Lung (tissue), 11 donors: ENCODE measurements at regions not wholly inside any gene's neighbourhood (a gene's known extent, or its start where the extent isn't known, plus 50 kb on each side); places are given as distances from the start of the nearest gene placed in this dataset.

Experiments
- ATAC-seq: fragments of 200-7000 bp; cut with Tn5 transposase; one replicate; pipeline ENCODE4 v1.9.1; 2020; ENCODE audit warnings: moderate number of reproducible peaks; ENCODE audit not compliant: insufficient read depth, low FRiP score
- DNase-seq, 3 donors: peaks; one replicate each; pipeline ENCODE4 v3.0.0-alpha.2; 2013 to 2017
- H3K27ac ChIP-seq, 2 donors: one replicate each; pipeline ENCODE4 v1.5.1; 2013; ENCODE audit warnings: mild to moderate bottlenecking in 2 of 2, moderate library complexity in 2 of 2, control low read depth in 1 of 2, inconsistent platforms in 1 of 2, low read depth in 1 of 2, low read length in 1 of 2
- H3K27me3 ChIP-seq, 3 donors: one replicate each; pipeline ENCODE4 v1.5.1; 2013; ENCODE audit warnings: low read length in 2 of 3; ENCODE audit not compliant: control insufficient read depth in 3 of 3, insufficient read depth in 3 of 3
- H3K36me3 ChIP-seq, 4 donors: one replicate each; pipeline ENCODE4 v1.5.1; 2013; ENCODE audit warnings: low read length in 4 of 4, mild to moderate bottlenecking in 1 of 4, moderate library complexity in 1 of 4; ENCODE audit not compliant: control insufficient read depth in 4 of 4, insufficient read depth in 4 of 4
- H3K4me1 ChIP-seq, 5 donors: one replicate each; pipeline ENCODE4 v1.5.1; 2013; ENCODE audit warnings: low read length in 5 of 5, mild to moderate bottlenecking in 2 of 5, moderate library complexity in 1 of 5; ENCODE audit not compliant: control insufficient read depth in 5 of 5, insufficient read depth in 5 of 5
- H3K4me3 ChIP-seq: one replicate; pipeline ENCODE4 v1.5.1; 2013; ENCODE audit warnings: mild to moderate bottlenecking, control low read depth, moderate library complexity
- H3K9ac ChIP-seq, 2 donors: one replicate each; pipeline ENCODE4 v1.5.1; 2013; ENCODE audit warnings: low read length in 2 of 2, control low read depth in 1 of 2; ENCODE audit not compliant: insufficient read depth in 1 of 2
- H3K9me3 ChIP-seq, 4 donors: one replicate each; pipeline ENCODE4 v1.5.1; 2013; ENCODE audit warnings: low read length in 3 of 4, mild to moderate bottlenecking in 1 of 4, moderate library complexity in 1 of 4; ENCODE audit not compliant: control insufficient read depth in 4 of 4, insufficient read depth in 3 of 4
- WGBS, 2 donors: extraction: QIAGEN DNeasy Blood & Tissue Kit; methylation state at CpG; one replicate each; pipeline ENCODE4 v1.1.7; 2013; 5-methylcytosine and 5-hydroxymethylcytosine counted together
- TF ChIP-seq, protein P1 (sequence below): IDR thresholded peaks from 2 replicates; pipeline ENCODE4 v1.5.1; 2012; ENCODE audit warnings: mild to moderate bottlenecking; ENCODE audit errors: control extremely low read depth, extremely low read depth
- donor health status: control.
- donor health status: control.
- donor health status: Bipolar disorder and iron deficiency.
- donor health status: healthy.
- donor health status: DM: yes; HTN: yes; CAD: no.

DNA sequence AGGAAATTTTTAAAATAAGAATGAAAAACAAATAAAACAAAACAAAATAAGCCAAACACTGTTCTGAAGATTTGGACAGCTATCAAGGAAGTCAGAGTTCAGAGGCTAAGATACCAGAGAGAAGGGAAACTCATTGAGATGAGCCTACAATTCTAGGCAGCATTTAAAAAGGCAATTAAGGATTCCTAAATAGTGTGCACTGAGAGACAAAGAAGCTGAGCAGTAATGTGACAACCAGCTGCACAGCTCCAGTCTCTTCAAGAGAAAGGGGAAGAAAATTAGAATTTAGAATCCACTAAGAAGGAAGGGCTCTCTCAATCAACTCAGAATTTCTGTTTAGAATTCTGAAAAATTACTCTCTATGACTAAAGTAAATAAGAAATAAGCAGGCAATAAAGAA lies 246.7 kb upstream of the COX7C start:
- TF ChIP-seq, protein P1, sequence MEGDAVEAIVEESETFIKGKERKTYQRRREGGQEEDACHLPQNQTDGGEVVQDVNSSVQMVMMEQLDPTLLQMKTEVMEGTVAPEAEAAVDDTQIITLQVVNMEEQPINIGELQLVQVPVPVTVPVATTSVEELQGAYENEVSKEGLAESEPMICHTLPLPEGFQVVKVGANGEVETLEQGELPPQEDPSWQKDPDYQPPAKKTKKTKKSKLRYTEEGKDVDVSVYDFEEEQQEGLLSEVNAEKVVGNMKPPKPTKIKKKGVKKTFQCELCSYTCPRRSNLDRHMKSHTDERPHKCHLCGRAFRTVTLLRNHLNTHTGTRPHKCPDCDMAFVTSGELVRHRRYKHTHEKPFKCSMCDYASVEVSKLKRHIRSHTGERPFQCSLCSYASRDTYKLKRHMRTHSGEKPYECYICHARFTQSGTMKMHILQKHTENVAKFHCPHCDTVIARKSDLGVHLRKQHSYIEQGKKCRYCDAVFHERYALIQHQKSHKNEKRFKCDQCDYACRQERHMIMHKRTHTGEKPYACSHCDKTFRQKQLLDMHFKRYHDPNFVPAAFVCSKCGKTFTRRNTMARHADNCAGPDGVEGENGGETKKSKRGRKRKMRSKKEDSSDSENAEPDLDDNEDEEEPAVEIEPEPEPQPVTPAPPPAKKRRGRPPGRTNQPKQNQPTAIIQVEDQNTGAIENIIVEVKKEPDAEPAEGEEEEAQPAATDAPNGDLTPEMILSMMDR = no peak
- H3K36me3 ChIP-seq = no peaks in the 10 kb centered on the region
- H3K9me3 ChIP-seq = no peaks in the 10 kb centered on the region
- H3K4me1 ChIP-seq = no peaks in the 10 kb centered on the region
- DNase-seq (no peak), ATAC-seq (no peak)
- no peaks in the 10 kb centered on the region for H3K27me3 ChIP-seq
- no peak overlapping the region for H3K9ac ChIP-seq
- H3K4me3 ChIP-seq = no peak overlapping the region
- no peak overlapping the region for H3K27ac ChIP-seq

DNA sequence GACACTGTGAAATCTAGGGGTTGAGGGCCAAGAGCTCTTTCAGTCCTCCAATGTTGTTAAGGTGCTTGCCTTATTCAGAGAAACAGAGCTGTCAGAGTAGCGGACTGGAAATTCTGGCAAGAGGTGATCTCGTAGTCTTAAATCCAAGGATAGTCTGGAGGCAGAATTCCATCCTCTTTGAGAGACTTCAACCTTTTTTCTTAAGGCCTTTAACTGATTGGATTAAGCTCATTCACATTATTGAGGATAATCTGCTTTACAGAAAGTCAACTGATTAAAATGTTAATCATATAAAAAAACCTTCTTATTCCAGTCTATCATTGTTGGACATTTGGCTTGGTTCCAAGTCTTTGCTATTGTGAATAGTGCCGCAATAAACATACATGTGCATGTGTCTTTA lies 243.1 kb upstream of the COX7C start:
- no peaks in the 10 kb centered on the region for H3K27me3 ChIP-seq
- ATAC-seq (no peak), DNase-seq (no peak)
- H3K4me1 ChIP-seq = no peaks in the 10 kb centered on the region
- H3K9me3 ChIP-seq = no peaks in the 10 kb centered on the region
- 85 to 86% methylated on average over 3 of the region's 3 CpGs for WGBS, 2 donors
- H3K9ac ChIP-seq = no peak overlapping the region
- no peak overlapping the region for H3K4me3 ChIP-seq
- TF ChIP-seq, protein P1 = no peak
- no peaks in the 10 kb centered on the region for H3K36me3 ChIP-seq
- no peak overlapping the region for H3K27ac ChIP-seq

DNA sequence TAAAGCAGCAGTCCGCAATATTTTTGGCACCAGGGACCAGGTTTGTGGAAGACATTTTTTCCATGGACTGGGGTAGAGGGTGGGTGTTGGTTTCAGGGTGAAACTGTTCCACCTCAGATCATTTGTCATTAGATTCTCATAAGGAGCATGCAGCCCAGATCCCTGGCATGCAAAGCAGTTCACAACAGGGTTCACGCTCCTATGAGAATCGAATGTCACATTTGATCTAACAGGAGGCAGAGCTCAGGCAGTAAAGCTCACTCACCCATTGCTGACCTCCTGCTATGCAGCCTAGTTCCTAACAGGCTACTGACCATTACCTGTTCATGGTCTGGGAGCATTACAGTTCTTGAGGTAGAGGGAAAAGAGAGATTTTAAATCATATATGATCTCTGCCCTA lies 241.5 kb upstream of the COX7C start:
- H3K4me1 ChIP-seq = no peaks in the 10 kb centered on the region
- 88 to 90% methylated on average over 3 of the region's 3 CpGs for WGBS, 2 donors
- H3K9me3 ChIP-seq = no peaks in the 10 kb centered on the region
- no peak for ATAC-seq
- no peak overlapping the region for H3K9ac ChIP-seq
- no peak overlapping the region for H3K4me3 ChIP-seq
- no peak for DNase-seq
- no peak overlapping the region for H3K27ac ChIP-seq
- H3K36me3 ChIP-seq = no peaks in the 10 kb centered on the region
- H3K27me3 ChIP-seq = no peaks in the 10 kb centered on the region
- TF ChIP-seq, protein P1 = no peak

DNA sequence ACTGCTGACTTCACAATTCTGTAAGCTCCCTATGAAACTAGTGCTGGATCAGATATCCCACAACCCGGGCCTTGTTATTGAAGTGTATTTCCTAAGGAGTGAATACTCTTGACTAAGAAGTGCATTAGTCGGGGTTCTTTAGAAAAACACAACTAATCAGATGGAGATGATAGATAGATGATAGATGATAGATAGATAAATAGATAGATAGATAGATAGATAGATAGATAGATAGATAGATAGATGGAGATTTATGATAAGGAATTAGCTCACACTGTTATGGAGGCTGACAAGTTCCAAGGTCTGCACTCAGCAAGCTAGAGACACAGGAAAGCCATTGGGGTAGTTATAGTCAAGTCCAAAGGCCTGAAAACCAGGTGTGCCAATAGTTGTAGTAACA lies 214.6 kb upstream of the COX7C start:
- Histone ChIP-seq H3K9me3 (no peaks in the 10 kb centered on the region), H3K27ac (no peak overlapping the region), H3K36me3 (no peaks in the 10 kb centered on the region), H3K4me1 (no peaks in the 10 kb centered on the region), H3K4me3 (no peak overlapping the region), H3K27me3 (no peaks in the 10 kb centered on the region), H3K9ac (no peak overlapping the region)
- TF ChIP-seq, protein P1 = no peak
- no peak for DNase-seq
- 82 to 94% methylated on average over 2 of the region's 2 CpGs for WGBS, 2 donors
- ATAC-seq = no peak
